Caco-2 (cell line): ENCODE measurements at regions not wholly inside any gene's neighbourhood (a gene's known extent, or its start where the extent isn't known, plus 50 kb on each side); places are given as distances from the start of the nearest gene placed in this dataset.

Source experiments
- BruUV-seq: library from RNA; stranded (reverse); fragments of 400-500 nt; replicated peaks from 2 replicates; lab custom pipeline; 2021; lab: Mats Ljungman, UMichigan
- CTCF ChIA-PET: fragments of 300-600 bp; sonication (Branson Sonifier 250); formaldehyde crosslinking; loops from one replicate; lab custom pipeline; 2022; ENCODE audit warnings: antibody characterized with exemption; lab: Charles Lee
- POLR2A ChIA-PET: fragments of 300-600 bp; sonication (Branson Sonifier 250); formaldehyde crosslinking; loops from one replicate; lab custom pipeline; 2022; ENCODE audit warnings: antibody characterized with exemption; lab: Charles Lee
- DNase-seq, 2 experiments: peaks; one replicate each; pipeline versions ENCODE4 v3.0.0 to v3.0.0-alpha.2; 2020 to 2022
- H3K27me3 ChIP-seq: replicated peaks from 2 replicates; pipeline ENCODE4 v1.6.0; 2011; ENCODE audit warnings: low read length; ENCODE audit not compliant: control insufficient read depth, insufficient read depth
- H3K36me3 ChIP-seq: 2 replicates; pipeline ENCODE4 v1.5.1; 2011; ENCODE audit warnings: low read length; ENCODE audit not compliant: control insufficient read depth, insufficient read depth
- H3K4me1 ChIP-seq: fragments of 250-450 bp; sonication (Bioruptor Pico); 2 replicates; pipeline ENCODE4 v1.5.1; 2020; ENCODE audit warnings: mild to moderate bottlenecking
- H3K4me3 ChIP-seq: 2 replicates; pipeline ENCODE4 v1.5.1; 2011; ENCODE audit warnings: low read depth, mild to moderate bottlenecking, control low read depth, low read length
- H3K9me3 ChIP-seq: fragments of 250-450 bp; sonication (Bioruptor Pico); 2 replicates; pipeline ENCODE4 v1.5.1; 2020; ENCODE audit warnings: mild to moderate bottlenecking, moderate library complexity
- H3K27ac Mint-ChIP-seq: one replicate; pipeline ENCODE4 v1.8.0; 2022; ENCODE audit warnings: mixed read lengths; ENCODE audit not compliant: unreplicated experiment
- H3K27me3 Mint-ChIP-seq: one replicate; pipeline ENCODE4 v1.8.0; 2022; ENCODE audit warnings: mixed read lengths; ENCODE audit not compliant: insufficient read depth, unreplicated experiment
- H3K36me3 Mint-ChIP-seq: one replicate; pipeline ENCODE4 v1.8.0; 2022; ENCODE audit warnings: mild to moderate bottlenecking, mixed read lengths; ENCODE audit not compliant: insufficient read depth, unreplicated experiment
- H3K4me1 Mint-ChIP-seq: one replicate; pipeline ENCODE4 v1.8.0; 2022; ENCODE audit warnings: low read depth, mixed read lengths; ENCODE audit not compliant: unreplicated experiment
- H3K4me3 Mint-ChIP-seq: one replicate; pipeline ENCODE4 v1.8.0; 2022; ENCODE audit warnings: mild to moderate bottlenecking, moderate library complexity, mixed read lengths; ENCODE audit not compliant: unreplicated experiment
- H3K9me3 Mint-ChIP-seq: one replicate; pipeline ENCODE4 v1.8.0; 2022; ENCODE audit warnings: mixed read lengths; ENCODE audit not compliant: unreplicated experiment
- CTCF ChIP-seq, 2 experiments: fragments of 200-600 bp in 1 of 2; IDR thresholded peaks; 1 replicate in 1 of 2; 2 replicates in 1 of 2; pipeline versions ENCODE4 v1.5.1 to v1.8.0; 2011 to 2022; ENCODE audit warnings: antibody characterized with exemption in 1 of 2, control low read depth in 1 of 2, inconsistent platforms in 1 of 2, low read depth in 1 of 2, low read length in 1 of 2, mild to moderate bottlenecking in 1 of 2, moderate library complexity in 1 of 2; ENCODE audit not compliant: insufficient read depth in 1 of 2, severe bottlenecking in 1 of 2, unreplicated experiment in 1 of 2
- intact Hi-C: fragments of 100-400 bp; cut with micrococcal nuclease; formaldehyde crosslinking; loops from one replicate; pipeline ENCODE4 v1.10.0; 2022; ENCODE audit not compliant: unreplicated experiment

- Mint-ChIP-seq H3K27ac (no peak overlapping the region), H3K4me1 (peaks cover 6% of the 10 kb centered on the region), H3K27me3 (no peaks in the 10 kb centered on the region), H3K36me3 (no peaks in the 10 kb centered on the region), H3K4me3 (no peak overlapping the region), H3K9me3 (peaks cover 10% of the 10 kb centered on the region)
- no peaks in the 10 kb centered on the region for H3K27me3 ChIP-seq
- no peak for TF ChIP-seq CTCF (IDR thresholded peaks at IDR 0.05; ENCODE audit: insufficient read depth in 1 of 2, low read depth in 1 of 2, low read length in 1 of 2, severe bottlenecking in 1 of 2, unreplicated experiment in 1 of 2)
- POLR2A ChIA-PET: no interaction called here
- H3K36me3 ChIP-seq: no peaks in the 10 kb centered on the region
- 0 out of 2 replicates have a peak, but pooled peaks cover 5% of the 10 kb centered on the region for H3K4me1 ChIP-seq
- intact Hi-C loops: no loop called here
- no peaks in the 10 kb centered on the region for H3K9me3 ChIP-seq
- DNase-seq: no peak
- H3K4me3 ChIP-seq: no peak overlapping the region
- CTCF ChIA-PET: no interaction called here
- BruUV-seq: no TSS peak
Measured at GRCh38 chrX:46247456-46247855, 297.8 kb downstream of the ZNF674 start.

- CTCF ChIA-PET: no interaction called here
- POLR2A ChIA-PET: no interaction called here
- peaks cover 6% of the 10 kb centered on the region for H3K4me1 Mint-ChIP-seq
- no peaks in the 10 kb centered on the region for H3K36me3 Mint-ChIP-seq
- H3K4me3 ChIP-seq: no peak overlapping the region
- H3K4me3 Mint-ChIP-seq: no peak overlapping the region
- no peaks in the 10 kb centered on the region for H3K27me3 Mint-ChIP-seq
- no peak for DNase-seq
- H3K9me3 Mint-ChIP-seq: peaks cover 10% of the 10 kb centered on the region
- no peak for TF ChIP-seq CTCF (IDR thresholded peaks at IDR 0.05; ENCODE audit: insufficient read depth in 1 of 2, low read depth in 1 of 2, low read length in 1 of 2, severe bottlenecking in 1 of 2, unreplicated experiment in 1 of 2)
- no peaks in the 10 kb centered on the region for H3K9me3 ChIP-seq
- intact Hi-C loops: no loop called here
- no TSS peak for BruUV-seq
- 0 out of 2 replicates have a peak, but pooled peaks cover 4% of the 10 kb centered on the region for H3K4me1 ChIP-seq
- no peak overlapping the region for H3K27ac Mint-ChIP-seq
- no peaks in the 10 kb centered on the region for H3K36me3 ChIP-seq
- no peaks in the 10 kb centered on the region for H3K27me3 ChIP-seq
Measured at GRCh38 chrX:46244451-46244850, 300.8 kb downstream of the ZNF674 start.

- H3K36me3 Mint-ChIP-seq: no peaks in the 10 kb centered on the region
- DNase-seq: no peak
- H3K4me3 ChIP-seq: no peak overlapping the region
- H3K4me3 Mint-ChIP-seq: no peak overlapping the region
- POLR2A ChIA-PET: no interaction called here
- no peak overlapping the region for H3K27ac Mint-ChIP-seq
- BruUV-seq: no TSS peak
- H3K9me3 ChIP-seq: no peaks in the 10 kb centered on the region
- H3K4me1 Mint-ChIP-seq: no peaks in the 10 kb centered on the region
- no peaks in the 10 kb centered on the region for H3K27me3 Mint-ChIP-seq
- CTCF ChIA-PET: no interaction called here
- intact Hi-C loops: no loop called here
- no peaks in the 10 kb centered on the region for H3K27me3 ChIP-seq
- H3K9me3 Mint-ChIP-seq: no peaks in the 10 kb centered on the region
- no peak for TF ChIP-seq CTCF (IDR thresholded peaks at IDR 0.05; ENCODE audit: insufficient read depth in 1 of 2, low read depth in 1 of 2, low read length in 1 of 2, severe bottlenecking in 1 of 2, unreplicated experiment in 1 of 2)
- H3K36me3 ChIP-seq: no peaks in the 10 kb centered on the region
- H3K4me1 ChIP-seq: no peaks in the 10 kb centered on the region
Measured at GRCh38 chrX:46236411-46236810, 308.8 kb downstream of the ZNF674 start.
